IPS DF 6.9 (cell line): ENCODE measurements at regions not wholly inside any gene's neighbourhood (a gene's known extent, or its start where the extent isn't known, plus 50 kb on each side); places are given as distances from the start of the nearest gene placed in this dataset.

Experiments
- DNase-seq: peaks from one replicate; pipeline ENCODE4 v3.0.0-alpha.2; 2013; ENCODE audit warnings: low read depth, low spot score
- H3K27ac ChIP-seq: one replicate; pipeline ENCODE4 v1.5.1; 2013; ENCODE audit warnings: low read length, control low read depth
- H3K27me3 ChIP-seq: 2 replicates; pipeline ENCODE4 v1.6.1; 2013; ENCODE audit warnings: mild to moderate bottlenecking, low read length; ENCODE audit not compliant: control insufficient read depth, insufficient read depth
- H3K36me3 ChIP-seq: 2 replicates; pipeline ENCODE4 v1.6.1; 2013; ENCODE audit warnings: low read length; ENCODE audit not compliant: control insufficient read depth, insufficient read depth
- H3K4me1 ChIP-seq: 2 replicates; pipeline ENCODE4 v1.6.1; 2013; ENCODE audit warnings: low read length; ENCODE audit not compliant: control insufficient read depth, insufficient read depth
- H3K4me3 ChIP-seq: 2 replicates; pipeline ENCODE4 v1.5.1; 2013; ENCODE audit warnings: mild to moderate bottlenecking, low read length
- H3K9me3 ChIP-seq: 2 replicates; pipeline ENCODE4 v1.6.1; 2013; ENCODE audit warnings: low read length, inconsistent platforms; ENCODE audit not compliant: control insufficient read depth, insufficient read depth
- WGBS: extraction: QIAGEN DNeasy Blood & Tissue Kit; methylation state at CpG from one replicate; pipeline ENCODE4 v1.1.7; 2013; ENCODE audit warnings: mixed read lengths, missing lambda C conversion rate; ENCODE audit not compliant: insufficient read length, insufficient coverage; 5-methylcytosine and 5-hydroxymethylcytosine counted together

DNA sequence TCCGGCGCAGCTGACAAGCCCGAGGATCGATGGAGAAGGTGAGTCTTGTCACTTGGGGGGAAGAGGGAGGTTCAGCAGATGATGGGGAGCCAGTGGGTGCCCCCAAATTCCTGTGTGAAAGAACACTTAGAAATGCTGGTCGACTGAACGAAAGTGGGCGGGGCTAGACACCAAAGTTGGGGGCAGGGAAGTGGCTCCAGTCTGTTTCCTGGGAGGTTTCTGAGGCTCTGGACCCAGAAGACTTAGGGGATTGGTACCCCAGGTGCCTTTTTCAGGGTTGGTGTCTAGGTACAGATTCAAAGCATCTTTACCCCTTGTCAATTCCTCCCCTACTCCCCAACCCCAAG is 278.6 kb downstream of the ZSWIM6 start:
- H3K9me3 ChIP-seq, result no peaks in the 10 kb centered on the region
- no peak for DNase-seq
- no peaks in the 10 kb centered on the region for H3K36me3 ChIP-seq
- no peak overlapping the region for H3K27ac ChIP-seq
- H3K27me3 ChIP-seq, result no peaks in the 10 kb centered on the region
- WGBS, result no CpG with 5 or more reads among the region's 7 CpGs
- no peak overlapping the region for H3K4me3 ChIP-seq
- H3K4me1 ChIP-seq, result peaks cover 5% of the 10 kb centered on the region; the same call in 1 of the 2 replicates

DNA sequence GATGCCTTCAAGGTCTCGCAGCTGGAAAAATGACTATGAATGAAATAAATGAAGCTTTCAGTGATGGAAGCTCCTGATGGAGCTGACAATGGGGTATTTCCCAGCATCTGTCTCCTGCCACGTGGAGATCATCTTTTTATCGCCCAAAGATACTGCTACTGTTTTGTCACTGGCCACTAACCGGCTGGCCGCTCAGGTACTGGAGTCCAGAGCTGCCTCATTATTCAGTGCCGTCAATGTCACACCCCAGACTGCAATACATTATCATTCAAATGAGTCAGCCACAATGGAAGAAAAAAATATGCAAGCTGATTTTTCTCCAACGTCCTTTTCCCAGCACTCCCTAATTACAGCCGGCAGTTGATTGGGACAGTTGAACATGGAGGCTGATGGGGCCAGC is 280.4 kb downstream of the ZSWIM6 start:
- DNase-seq, result no peak
- WGBS, result no CpG with 5 or more reads among the region's 8 CpGs
- H3K4me1 ChIP-seq, result peaks cover 5% of the 10 kb centered on the region; the same call in 1 of the 2 replicates
- H3K4me3 ChIP-seq, result no peak overlapping the region
- no peak overlapping the region for H3K27ac ChIP-seq
- H3K9me3 ChIP-seq, result no peaks in the 10 kb centered on the region
- no peaks in the 10 kb centered on the region for H3K27me3 ChIP-seq
- no peaks in the 10 kb centered on the region for H3K36me3 ChIP-seq

DNA sequence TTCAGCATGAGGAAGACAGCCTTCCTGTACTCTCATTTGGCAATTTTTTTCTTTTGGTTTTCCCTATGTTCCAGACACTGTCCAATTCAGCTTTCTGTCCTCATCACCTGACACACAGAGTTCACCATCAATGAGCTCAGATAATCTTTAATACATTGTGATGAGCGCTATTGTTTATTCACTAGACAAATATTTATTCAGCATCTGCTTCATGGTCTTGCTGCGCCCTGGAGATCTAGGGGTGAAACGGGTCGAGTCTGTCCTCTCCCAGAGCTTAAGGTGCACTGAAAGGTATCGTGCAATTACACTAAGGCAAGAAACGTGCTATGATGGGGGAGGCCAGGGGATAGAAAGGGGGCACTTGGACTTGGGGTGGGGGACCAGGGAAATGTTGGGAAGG is 281.6 kb downstream of the ZSWIM6 start:
- peaks cover 5% of the 10 kb centered on the region; the same call in 1 of the 2 replicates for H3K4me1 ChIP-seq
- no peaks in the 10 kb centered on the region for H3K36me3 ChIP-seq
- DNase-seq, result no peak
- H3K9me3 ChIP-seq, result no peaks in the 10 kb centered on the region
- no peak overlapping the region for H3K27ac ChIP-seq
- no peaks in the 10 kb centered on the region for H3K27me3 ChIP-seq
- H3K4me3 ChIP-seq, result no peak overlapping the region
- WGBS, result no CpG with 5 or more reads among the region's 6 CpGs

DNA sequence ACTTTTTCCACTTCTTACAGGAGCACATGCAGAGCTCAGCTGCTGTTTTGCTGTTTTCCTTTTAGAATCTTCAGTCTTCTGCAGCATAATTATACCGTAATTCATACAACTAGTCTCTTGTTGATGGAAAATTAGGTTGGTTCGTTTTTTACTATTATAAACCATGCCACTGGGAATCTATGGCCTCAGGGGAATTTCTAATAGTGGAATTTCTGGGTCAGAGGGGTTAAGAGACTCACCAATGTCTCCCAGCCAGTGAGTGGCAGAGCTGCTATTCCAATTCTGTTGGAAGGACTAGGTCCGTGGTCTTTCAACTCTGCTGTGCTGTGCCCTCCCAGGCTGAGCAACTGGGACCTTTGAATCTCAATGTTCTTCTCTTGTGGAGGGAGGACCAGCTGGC is 282.5 kb downstream of the ZSWIM6 start:
- DNase-seq, result no peak
- Histone ChIP-seq H3K27me3 (no peaks in the 10 kb centered on the region), H3K9me3 (no peaks in the 10 kb centered on the region), H3K4me1 (peaks cover 5% of the 10 kb centered on the region; the same call in 1 of the 2 replicates), H3K27ac (no peak overlapping the region), H3K36me3 (no peaks in the 10 kb centered on the region), H3K4me3 (no peak overlapping the region)
- WGBS, result no CpG with 5 or more reads among the region's 3 CpGs

GRCh38 chr5:61617039-61617438 is 285.0 kb downstream of the ZSWIM6 start:
- H3K36me3 ChIP-seq, result no peaks in the 10 kb centered on the region
- no peaks in the 10 kb centered on the region for H3K27me3 ChIP-seq
- H3K4me1 ChIP-seq, result peaks cover 2% of the 10 kb centered on the region; the same call in 1 of the 2 replicates
- no CpG with 5 or more reads among the region's 3 CpGs for WGBS
- DNase-seq, result no peak
- H3K27ac ChIP-seq, result no peak overlapping the region
- H3K4me3 ChIP-seq, result no peak overlapping the region
- no peaks in the 10 kb centered on the region for H3K9me3 ChIP-seq

GRCh38 chr5:61617995-61618525 is 286.0 kb downstream of the ZSWIM6 start:
- Histone ChIP-seq H3K27me3 (no peaks in the 10 kb centered on the region), H3K4me1 (no peaks in the 10 kb centered on the region), H3K9me3 (no peaks in the 10 kb centered on the region), H3K4me3 (no peak overlapping the region), H3K27ac (no peak overlapping the region), H3K36me3 (no peaks in the 10 kb centered on the region)
- WGBS, result no CpG with 5 or more reads among the region's 2 CpGs
- DNase-seq, result no peak

GRCh38 chr5:61618577-61618976 is 286.5 kb downstream of the ZSWIM6 start:
- Histone ChIP-seq H3K27me3 (no peaks in the 10 kb centered on the region), H3K4me1 (no peaks in the 10 kb centered on the region), H3K36me3 (no peaks in the 10 kb centered on the region), H3K4me3 (no peak overlapping the region), H3K9me3 (no peaks in the 10 kb centered on the region), H3K27ac (no peak overlapping the region)
- no peak for DNase-seq
- no CpG with 5 or more reads among the region's 4 CpGs for WGBS

DNA sequence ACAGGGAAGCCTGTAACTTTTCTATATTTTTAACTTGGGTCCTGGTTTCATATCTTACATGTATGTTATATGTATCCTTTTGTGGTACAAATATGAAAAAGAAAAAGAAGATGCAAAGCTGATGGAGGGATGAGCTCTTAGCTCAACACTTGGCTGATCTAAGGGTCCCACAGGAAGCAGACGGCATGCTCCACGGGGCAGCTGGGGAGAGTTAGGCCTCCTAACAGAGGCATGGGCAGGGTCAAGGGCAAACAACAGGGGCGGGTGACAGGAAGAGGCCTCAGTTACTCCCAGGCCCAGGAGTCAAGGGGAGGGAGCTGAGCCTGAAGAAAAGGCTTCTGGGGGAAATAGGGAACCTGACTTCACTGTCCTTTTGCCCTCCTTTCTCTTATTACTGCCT is 287.2 kb downstream of the ZSWIM6 start:
- H3K4me1 ChIP-seq, result no peaks in the 10 kb centered on the region
- no peak overlapping the region for H3K27ac ChIP-seq
- H3K4me3 ChIP-seq, result no peak overlapping the region
- no peaks in the 10 kb centered on the region for H3K9me3 ChIP-seq
- no peaks in the 10 kb centered on the region for H3K27me3 ChIP-seq
- WGBS, result no CpG with 5 or more reads among the region's 3 CpGs
- no peak for DNase-seq
- no peaks in the 10 kb centered on the region for H3K36me3 ChIP-seq

- H3K36me3 ChIP-seq, result no peaks in the 10 kb centered on the region
- no peak overlapping the region for H3K4me3 ChIP-seq
- WGBS, result no CpG with 5 or more reads among the region's 8 CpGs
- 0 out of 2 replicates have a peak, but pooled peaks cover under 1% of the 10 kb centered on the region for H3K4me1 ChIP-seq
- H3K27me3 ChIP-seq, result no peaks in the 10 kb centered on the region
- H3K27ac ChIP-seq, result no peak overlapping the region
- no peaks in the 10 kb centered on the region for H3K9me3 ChIP-seq
- DNase-seq, result no peak
Measured at GRCh38 chr5:61619777-61620518, 287.9 kb downstream of the ZSWIM6 start.

DNA sequence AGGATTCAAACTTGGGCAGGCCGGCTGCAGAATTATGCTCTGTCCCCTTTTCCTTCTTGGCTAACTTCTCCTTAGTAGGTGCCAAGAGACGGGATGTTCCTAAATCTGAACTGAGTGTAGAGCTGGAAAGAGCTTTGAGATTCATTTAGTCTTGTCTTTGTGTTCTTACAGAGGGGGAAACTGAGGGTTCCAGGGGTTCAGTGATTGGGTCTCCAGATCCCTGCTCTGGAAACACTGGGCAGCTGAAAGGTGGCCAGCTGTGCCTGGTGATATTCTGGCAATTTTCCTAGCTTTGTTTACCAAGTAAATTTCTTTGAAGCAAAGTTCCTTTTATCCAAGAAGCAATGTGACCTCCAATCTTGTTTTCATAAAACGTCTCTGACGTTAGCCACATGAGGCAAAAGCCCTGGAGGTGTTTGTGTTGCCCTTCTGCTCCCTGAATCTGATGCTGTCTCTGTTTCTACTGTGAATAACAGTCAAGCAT is 288.7 kb downstream of the ZSWIM6 start:
- no peak overlapping the region for H3K27ac ChIP-seq
- H3K36me3 ChIP-seq, result no peaks in the 10 kb centered on the region
- no peak overlapping the region for H3K4me3 ChIP-seq
- DNase-seq, result no peak
- no peaks in the 10 kb centered on the region for H3K9me3 ChIP-seq
- H3K4me1 ChIP-seq, result 0 out of 2 replicates have a peak, but pooled peaks cover 1% of the 10 kb centered on the region
- H3K27me3 ChIP-seq, result no peaks in the 10 kb centered on the region
- WGBS, result no CpG with 5 or more reads among the region's 4 CpGs
